ENCODE measurements at regions not wholly inside any gene's neighbourhood (a gene's known extent, or its start where the extent isn't known, plus 50 kb on each side); places are given as distances from the start of the nearest gene placed in this dataset.

DNA sequence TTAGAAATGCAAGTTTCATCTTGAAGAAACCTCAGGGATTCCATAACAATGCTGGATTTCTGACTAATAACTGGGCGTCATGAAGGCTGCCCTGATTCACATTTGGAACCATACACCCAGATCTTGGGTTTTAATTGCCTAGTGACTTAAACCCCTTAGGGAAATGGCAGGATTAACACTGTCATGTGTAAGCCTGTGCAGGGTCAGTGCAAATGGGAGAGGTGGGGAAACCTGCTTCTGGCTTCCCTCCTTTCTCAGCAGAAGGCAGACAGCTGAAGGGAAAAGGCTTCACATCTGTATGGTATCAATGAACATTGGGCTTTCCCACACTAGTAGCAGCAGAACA is 364.2 kb downstream of the ANKRD30A start (continued):
- no peak for TF ChIP-seq ZNF331 (CRISPR knock-in tag; IDR thresholded peaks at IDR 0.05; ENCODE audit: low read depth)
- TF ChIP-seq CREB1 (CRISPR knock-in tag; IDR thresholded peaks at IDR 0.05; ENCODE audit: low read depth) = no peak
- TF ChIP-seq NANOG (IDR thresholded peaks at IDR 0.05; ENCODE audit: borderline replicate concordance) = no peak
- TF ChIP-seq, protein P1, sequence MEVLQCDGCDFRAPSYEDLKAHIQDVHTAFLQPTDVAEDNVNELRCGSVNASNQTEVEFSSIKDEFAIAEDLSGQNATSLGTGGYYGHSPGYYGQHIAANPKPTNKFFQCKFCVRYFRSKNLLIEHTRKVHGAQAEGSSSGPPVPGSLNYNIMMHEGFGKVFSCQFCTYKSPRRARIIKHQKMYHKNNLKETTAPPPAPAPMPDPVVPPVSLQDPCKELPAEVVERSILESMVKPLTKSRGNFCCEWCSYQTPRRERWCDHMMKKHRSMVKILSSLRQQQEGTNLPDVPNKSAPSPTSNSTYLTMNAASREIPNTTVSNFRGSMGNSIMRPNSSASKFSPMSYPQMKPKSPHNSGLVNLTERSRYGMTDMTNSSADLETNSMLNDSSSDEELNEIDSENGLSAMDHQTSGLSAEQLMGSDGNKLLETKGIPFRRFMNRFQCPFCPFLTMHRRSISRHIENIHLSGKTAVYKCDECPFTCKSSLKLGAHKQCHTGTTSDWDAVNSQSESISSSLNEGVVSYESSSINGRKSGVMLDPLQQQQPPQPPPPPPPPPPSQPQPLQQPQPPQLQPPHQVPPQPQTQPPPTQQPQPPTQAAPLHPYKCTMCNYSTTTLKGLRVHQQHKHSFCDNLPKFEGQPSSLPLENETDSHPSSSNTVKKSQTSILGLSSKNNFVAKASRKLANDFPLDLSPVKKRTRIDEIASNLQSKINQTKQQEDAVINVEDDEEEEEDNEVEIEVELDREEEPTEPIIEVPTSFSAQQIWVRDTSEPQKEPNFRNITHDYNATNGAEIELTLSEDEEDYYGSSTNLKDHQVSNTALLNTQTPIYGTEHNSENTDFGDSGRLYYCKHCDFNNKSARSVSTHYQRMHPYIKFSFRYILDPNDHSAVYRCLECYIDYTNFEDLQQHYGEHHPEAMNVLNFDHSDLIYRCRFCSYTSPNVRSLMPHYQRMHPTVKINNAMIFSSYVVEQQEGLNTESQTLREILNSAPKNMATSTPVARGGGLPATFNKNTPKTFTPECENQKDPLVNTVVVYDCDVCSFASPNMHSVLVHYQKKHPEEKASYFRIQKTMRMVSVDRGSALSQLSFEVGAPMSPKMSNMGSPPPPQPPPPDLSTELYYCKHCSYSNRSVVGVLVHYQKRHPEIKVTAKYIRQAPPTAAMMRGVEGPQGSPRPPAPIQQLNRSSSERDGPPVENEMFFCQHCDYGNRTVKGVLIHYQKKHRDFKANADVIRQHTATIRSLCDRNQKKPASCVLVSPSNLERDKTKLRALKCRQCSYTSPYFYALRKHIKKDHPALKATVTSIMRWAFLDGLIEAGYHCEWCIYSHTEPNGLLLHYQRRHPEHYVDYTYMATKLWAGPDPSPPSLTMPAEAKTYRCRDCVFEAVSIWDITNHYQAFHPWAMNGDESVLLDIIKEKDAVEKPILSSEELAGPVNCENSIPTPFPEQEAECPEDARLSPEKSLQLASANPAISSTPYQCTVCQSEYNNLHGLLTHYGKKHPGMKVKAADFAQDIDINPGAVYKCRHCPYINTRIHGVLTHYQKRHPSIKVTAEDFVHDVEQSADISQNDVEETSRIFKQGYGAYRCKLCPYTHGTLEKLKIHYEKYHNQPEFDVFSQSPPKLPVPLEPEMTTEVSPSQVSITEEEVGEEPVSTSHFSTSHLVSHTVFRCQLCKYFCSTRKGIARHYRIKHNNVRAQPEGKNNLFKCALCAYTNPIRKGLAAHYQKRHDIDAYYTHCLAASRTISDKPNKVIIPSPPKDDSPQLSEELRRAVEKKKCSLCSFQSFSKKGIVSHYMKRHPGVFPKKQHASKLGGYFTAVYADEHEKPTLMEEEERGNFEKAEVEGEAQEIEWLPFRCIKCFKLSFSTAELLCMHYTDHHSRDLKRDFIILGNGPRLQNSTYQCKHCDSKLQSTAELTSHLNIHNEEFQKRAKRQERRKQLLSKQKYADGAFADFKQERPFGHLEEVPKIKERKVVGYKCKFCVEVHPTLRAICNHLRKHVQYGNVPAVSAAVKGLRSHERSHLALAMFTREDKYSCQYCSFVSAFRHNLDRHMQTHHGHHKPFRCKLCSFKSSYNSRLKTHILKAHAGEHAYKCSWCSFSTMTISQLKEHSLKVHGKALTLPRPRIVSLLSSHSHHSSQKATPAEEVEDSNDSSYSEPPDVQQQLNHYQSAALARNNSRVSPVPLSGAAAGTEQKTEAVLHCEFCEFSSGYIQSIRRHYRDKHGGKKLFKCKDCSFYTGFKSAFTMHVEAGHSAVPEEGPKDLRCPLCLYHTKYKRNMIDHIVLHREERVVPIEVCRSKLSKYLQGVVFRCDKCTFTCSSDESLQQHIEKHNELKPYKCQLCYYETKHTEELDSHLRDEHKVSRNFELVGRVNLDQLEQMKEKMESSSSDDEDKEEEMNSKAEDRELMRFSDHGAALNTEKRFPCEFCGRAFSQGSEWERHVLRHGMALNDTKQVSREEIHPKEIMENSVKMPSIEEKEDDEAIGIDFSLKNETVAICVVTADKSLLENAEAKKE (CRISPR knock-in tag; IDR thresholded peaks at IDR 0.05) = no peak
- no peak for TF ChIP-seq ZNF114 (CRISPR knock-in tag; IDR thresholded peaks at IDR 0.05)
- TF ChIP-seq STAT1 (IDR thresholded peaks at IDR 0.05; ENCODE audit: unreplicated experiment) = no peak
- no peak for TF ChIP-seq POLR2AphosphoS5 (IDR thresholded peaks at IDR 0.05; ENCODE audit: low read depth)
- TF ChIP-seq JUNB (IDR thresholded peaks at IDR 0.05; ENCODE audit: unreplicated experiment) = no peak

DNA sequence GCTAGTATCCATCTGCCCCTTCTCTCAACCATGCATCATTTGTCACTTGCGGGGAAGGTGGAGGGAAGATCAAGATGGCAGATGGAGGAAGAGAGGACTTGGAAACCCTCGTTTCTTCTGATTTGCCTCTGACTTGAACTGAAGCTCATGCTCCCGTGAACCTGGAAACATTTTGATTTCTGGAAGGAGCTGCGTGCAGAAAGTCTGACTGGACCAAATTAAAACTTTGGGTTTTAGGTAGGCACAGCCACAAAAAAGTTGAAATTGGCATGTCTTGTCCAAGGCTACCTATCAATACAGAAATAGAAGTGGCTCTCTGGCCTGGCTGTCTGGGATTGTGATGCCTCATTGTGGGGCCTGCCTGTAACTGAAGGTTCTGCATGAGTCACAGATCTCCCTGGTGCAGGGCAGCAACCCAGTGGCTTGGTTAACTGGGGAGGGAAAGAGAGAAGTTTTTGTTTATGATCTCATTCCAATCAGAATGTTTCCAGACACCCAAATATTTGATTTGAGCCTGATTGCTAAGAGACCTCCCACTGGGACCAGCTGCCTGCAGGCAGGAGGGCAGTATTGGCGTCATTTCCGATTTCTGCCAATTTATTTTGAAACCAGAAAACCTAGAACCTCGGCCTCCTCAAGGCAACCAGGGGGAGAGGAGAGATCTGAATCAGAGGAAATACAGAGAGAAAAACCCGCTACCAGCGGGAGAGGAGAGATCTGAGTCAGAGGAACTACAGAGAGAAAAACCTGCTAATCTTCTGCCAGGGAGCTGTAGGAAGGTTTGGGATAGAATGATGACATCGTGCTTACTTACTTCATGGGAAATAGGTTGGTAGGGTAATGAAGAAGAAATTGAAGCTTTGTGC is 363.6 kb downstream of the ANKRD30A start:
- Histone ChIP-seq H3K79me2 (replicated peaks; ENCODE audit: insufficient read depth) (no peaks in the 10 kb centered on the region), H3K27ac (ENCODE audit: low read depth) (no peak overlapping the region), H3K9me2 (ENCODE audit: insufficient read depth) (no peaks in the 10 kb centered on the region), H4K20me1 (replicated peaks; ENCODE audit: insufficient read depth) (no peaks in the 10 kb centered on the region), H3K27me3 (ENCODE audit: insufficient read depth) (no peaks in the 10 kb centered on the region), H3K4me2 (no peak overlapping the region), H2AFZ (no peak overlapping the region), H3F3A (replicated peaks; ENCODE audit: low read depth) (no peaks in the 10 kb centered on the region), H3K4me3 (no peak overlapping the region), H3K4me1 (ENCODE audit: insufficient read depth) (no peaks in the 10 kb centered on the region), H3K36me3 (ENCODE audit: insufficient read depth) (no peaks in the 10 kb centered on the region; the same call in 1 of the 2 replicates)
- H3K27ac Mint-ChIP-seq = no peak overlapping the region
- no peak overlapping the region for H3K4me3 Mint-ChIP-seq
- no peaks in the 10 kb centered on the region for H3K4me1 Mint-ChIP-seq
- no peak for DNase-seq (ENCODE audit: low spot score)
- H3K36me3 Mint-ChIP-seq (ENCODE audit: low read depth) = peaks cover 27% of the 10 kb centered on the region
- no peaks in the 10 kb centered on the region for H3K27me3 Mint-ChIP-seq (ENCODE audit: insufficient read depth, low read depth, poor library complexity)
- peaks cover 96% of the 10 kb centered on the region for H3K9me3 Mint-ChIP-seq
- no peak for ATAC-seq
- TF ChIP-seq, protein P1 (CRISPR knock-in tag; IDR thresholded peaks at IDR 0.05) = no peak
